C4-2B (cell line): ENCODE measurements at regions not wholly inside any gene's neighbourhood (a gene's known extent, or its start where the extent isn't known, plus 50 kb on each side); places are given as distances from the start of the nearest gene placed in this dataset.
A peak's percentile ranks its signal among the peaks of the same experiment; 100 is the strongest.

Experiments
- H3K27ac ChIP-seq: fragments of 450-650 bp; 2 replicates; pipeline ENCODE4 v1.5.1; 2017
- ZFX ChIP-seq: fragments of 450-650 bp; IDR thresholded peaks from 2 replicates; pipeline ENCODE4 v1.6.1; 2017
- TF ChIP-seq, protein P1 (sequence below): fragments of 450-650 bp; conservative IDR thresholded peaks from 2 replicates; pipeline ENCODE4 v1.5.1; 2017; ENCODE audit warnings: mild to moderate bottlenecking

DNA sequence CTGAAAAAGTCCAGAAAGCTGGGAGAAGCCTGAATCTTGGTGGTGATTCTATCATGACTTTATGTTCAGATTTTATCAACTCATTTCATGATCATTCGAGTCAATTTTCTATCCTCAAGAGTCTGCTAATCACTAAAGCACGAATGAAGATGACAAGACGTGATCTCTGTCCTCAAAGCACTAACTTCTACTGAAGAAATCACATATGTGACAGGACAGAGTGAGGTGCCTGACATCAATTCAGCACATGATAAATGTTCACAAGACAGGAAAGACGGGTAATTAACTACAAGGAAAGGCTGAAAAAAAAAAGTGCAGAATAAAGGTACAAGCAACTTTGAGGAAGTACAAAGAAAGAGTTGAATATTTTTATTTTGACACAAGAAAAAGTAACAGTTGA is 487.1 kb downstream of the EFNB2 start:
- no peak for TF ChIP-seq ZFX
- TF ChIP-seq, protein P1, sequence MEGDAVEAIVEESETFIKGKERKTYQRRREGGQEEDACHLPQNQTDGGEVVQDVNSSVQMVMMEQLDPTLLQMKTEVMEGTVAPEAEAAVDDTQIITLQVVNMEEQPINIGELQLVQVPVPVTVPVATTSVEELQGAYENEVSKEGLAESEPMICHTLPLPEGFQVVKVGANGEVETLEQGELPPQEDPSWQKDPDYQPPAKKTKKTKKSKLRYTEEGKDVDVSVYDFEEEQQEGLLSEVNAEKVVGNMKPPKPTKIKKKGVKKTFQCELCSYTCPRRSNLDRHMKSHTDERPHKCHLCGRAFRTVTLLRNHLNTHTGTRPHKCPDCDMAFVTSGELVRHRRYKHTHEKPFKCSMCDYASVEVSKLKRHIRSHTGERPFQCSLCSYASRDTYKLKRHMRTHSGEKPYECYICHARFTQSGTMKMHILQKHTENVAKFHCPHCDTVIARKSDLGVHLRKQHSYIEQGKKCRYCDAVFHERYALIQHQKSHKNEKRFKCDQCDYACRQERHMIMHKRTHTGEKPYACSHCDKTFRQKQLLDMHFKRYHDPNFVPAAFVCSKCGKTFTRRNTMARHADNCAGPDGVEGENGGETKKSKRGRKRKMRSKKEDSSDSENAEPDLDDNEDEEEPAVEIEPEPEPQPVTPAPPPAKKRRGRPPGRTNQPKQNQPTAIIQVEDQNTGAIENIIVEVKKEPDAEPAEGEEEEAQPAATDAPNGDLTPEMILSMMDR = no peak
- no peak overlapping the region for H3K27ac ChIP-seq

DNA sequence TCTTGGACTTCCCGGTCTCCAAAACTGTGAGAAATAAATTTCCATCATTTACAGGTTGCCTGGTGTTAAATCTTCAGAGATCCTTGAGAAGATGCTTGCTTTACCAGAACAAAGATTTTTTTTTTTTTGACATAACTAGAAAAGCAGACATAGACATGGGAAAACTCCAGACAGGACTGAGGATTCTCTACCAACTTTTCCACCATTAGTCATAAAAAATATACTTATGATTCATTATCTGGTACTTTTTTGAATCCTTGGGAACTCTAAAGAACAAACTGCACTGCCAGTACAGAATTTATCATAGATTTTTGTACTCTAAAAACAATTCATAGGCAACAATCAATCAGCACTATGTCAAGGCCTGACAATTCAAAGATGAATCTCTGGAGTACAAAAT is 487.6 kb downstream of the EFNB2 start:
- H3K27ac ChIP-seq = no peak overlapping the region

DNA sequence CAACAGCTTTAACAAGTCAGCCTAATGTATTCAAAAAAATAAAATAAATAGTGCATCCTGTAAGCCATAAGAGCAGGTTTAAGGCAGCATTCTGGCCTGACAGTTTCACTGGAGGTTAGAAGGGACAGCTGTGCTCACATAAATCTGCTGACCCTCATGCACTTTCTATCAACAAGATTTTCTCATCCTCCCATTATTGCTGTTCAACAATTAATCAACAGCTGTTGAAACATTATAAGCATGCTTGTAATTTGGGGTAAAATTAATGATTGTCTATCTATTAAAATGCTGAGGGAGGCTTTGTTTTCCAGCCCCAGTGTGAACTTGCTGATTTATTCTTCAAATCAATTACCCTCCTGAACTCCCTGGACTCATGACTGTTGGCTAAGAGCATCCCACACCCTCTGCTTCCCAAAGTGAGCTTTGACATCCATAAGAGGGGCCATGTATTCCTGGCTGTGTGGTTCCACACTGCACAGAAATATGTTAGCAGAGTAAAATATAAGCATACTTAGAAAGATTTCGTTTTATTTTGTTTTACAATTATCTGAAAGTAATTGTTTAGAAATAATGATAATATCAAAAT is 492.4 kb downstream of the EFNB2 start:
- no peak overlapping the region for H3K27ac ChIP-seq
- no peak for TF ChIP-seq ZFX
- TF ChIP-seq, protein P1 = no peak

More for the DNA sequence above, 487.6 kb downstream of the EFNB2 start:
- TF ChIP-seq, protein P1 = no peak
- no peak for TF ChIP-seq ZFX

DNA sequence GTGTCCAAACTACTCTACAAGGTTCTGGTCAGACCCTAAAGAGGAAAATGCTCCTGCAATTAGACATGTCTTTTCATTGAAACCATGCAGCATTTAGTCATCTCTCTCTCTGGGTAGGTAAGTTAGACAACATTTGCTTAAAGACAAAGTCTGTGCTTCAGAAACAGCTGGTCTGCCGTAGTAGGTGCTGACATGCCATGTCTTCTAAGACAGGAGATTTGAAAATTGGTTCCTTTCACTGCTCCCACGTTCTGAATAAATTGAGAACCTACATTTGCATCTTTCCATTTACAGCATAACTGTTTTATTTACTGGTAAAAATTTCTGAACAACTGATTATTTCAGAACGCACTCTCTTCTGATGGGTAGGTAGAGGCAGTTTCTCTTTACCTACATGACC is 494.0 kb downstream of the EFNB2 start:
- no peak for TF ChIP-seq ZFX
- TF ChIP-seq, protein P1 = no peak
- no peak overlapping the region for H3K27ac ChIP-seq

DNA sequence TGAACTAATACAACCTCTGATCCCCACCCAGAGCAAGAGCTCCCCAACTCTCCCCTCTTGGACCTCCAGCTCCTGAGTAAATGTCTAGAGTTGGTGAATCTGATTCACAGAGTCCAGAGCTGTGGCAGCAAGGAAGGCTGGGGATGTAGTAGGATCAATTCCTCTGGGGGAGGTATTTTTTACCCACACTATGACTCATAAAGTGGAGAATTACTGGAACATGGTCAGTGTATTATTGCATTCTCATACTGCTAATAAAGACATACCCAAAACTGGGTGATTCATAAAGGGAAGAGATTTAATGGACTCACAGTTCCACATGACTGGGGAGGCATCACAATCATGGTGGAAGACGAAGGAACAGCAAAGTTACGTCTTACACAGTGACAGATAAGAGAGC is 496.7 kb downstream of the EFNB2 start:
- TF ChIP-seq ZFX = no peak
- TF ChIP-seq, protein P1 = no peak
- no peak overlapping the region for H3K27ac ChIP-seq

DNA sequence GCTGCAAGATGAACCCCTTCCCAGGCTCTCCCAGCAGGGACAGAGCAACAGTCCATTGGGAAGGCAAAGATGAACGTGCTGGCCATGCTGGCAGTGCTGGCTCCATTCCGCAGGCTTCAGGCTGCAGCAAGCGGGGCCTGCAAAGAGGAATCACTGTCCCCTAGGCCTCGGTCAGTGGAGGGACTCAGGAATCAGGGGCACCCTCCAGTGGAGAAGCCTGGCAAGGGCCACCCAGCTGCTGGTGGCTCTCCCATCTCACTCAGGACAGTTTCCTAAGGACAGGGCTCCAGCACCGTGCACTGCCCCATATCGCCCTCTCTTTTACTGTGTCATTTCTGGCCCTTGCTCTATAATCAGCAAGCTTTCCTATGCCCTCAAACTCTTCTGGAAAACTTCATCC is 498.6 kb downstream of the EFNB2 start:
- no peak for TF ChIP-seq ZFX
- TF ChIP-seq, protein P1 = peak; percentile 21
- no peak overlapping the region for H3K27ac ChIP-seq

DNA sequence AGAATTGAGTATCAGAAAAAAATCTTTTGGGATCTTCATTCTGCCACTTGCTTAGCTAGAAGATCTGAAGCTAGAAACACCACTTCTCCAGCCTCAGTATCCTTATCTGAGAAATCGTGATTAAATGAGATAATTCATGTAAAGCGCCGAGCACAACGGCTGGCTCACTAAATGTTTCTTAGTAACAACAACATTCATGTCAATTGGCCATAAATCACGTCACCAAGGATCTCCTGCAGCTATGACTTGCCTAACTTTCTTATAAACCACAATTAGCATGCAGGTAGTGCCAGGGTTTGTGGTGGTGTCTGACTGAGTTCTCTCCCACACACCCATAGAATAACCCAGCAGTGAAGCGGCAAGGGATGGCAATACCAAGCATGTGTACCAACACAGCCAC is 501.3 kb downstream of the EFNB2 start:
- TF ChIP-seq, protein P1 = no peak
- H3K27ac ChIP-seq = no peak overlapping the region
